PC-3 (cell line): ENCODE measurements at regions not wholly inside any gene's neighbourhood (a gene's known extent, or its start where the extent isn't known, plus 50 kb on each side); places are given as distances from the start of the nearest gene placed in this dataset.

Source experiments
- ATAC-seq: fragments of 200-7000 bp; cut with Tn5 transposase; 2 replicates; pipeline ENCODE4 v1.9.1; 2020; ENCODE audit warnings: mild to moderate bottlenecking, moderate library complexity
- BruUV-seq: library from RNA; stranded (reverse); fragments of 400-500 nt; replicated peaks from 2 replicates; lab custom pipeline; 2021; lab: Mats Ljungman, UMichigan
- CTCF ChIA-PET: fragments of 300-600 bp; sonication (Branson Sonifier 250); formaldehyde crosslinking; loops from one replicate; lab custom pipeline; 2022; ENCODE audit warnings: antibody characterized with exemption; lab: Charles Lee
- POLR2A ChIA-PET: fragments of 300-600 bp; sonication (Branson Sonifier 250); formaldehyde crosslinking; loops from one replicate; lab custom pipeline; 2022; ENCODE audit warnings: antibody characterized with exemption; ENCODE audit not compliant: unreplicated experiment; lab: Charles Lee
- DNase-seq: peaks from one replicate; pipeline ENCODE4 v3.0.0-alpha.2; 2015
- H2AFZ ChIP-seq: fragments of 300-600 bp; sonication (generic); 2 replicates; pipeline ENCODE4 v1.6.0; 2016; ENCODE audit warnings: antibody characterized with exemption, low read length
- H3F3A ChIP-seq: fragments of 300-600 bp; sonication (generic); one replicate; pipeline ENCODE4 v1.6.0; 2017; ENCODE audit warnings: antibody characterized with exemption, low read length, control low read depth, mild to moderate bottlenecking; ENCODE audit not compliant: unreplicated experiment
- H3K27ac ChIP-seq: fragments of 300-600 bp; sonication (generic); 2 replicates; pipeline ENCODE4 v1.5.1; 2016; ENCODE audit warnings: mild to moderate bottlenecking, low read length
- H3K27me3 ChIP-seq: fragments of 300-600 bp; sonication (generic); 2 replicates; pipeline ENCODE4 v1.6.1; 2016; ENCODE audit warnings: low read length, mixed read lengths
- H3K36me3 ChIP-seq: fragments of 300-600 bp; sonication (generic); 2 replicates; pipeline ENCODE4 v1.6.1; 2016; ENCODE audit warnings: low read depth, mixed run types, low read length, mixed read lengths
- H3K4me1 ChIP-seq: fragments of 300-600 bp; sonication (generic); 2 replicates; pipeline ENCODE4 v1.5.1; 2016; ENCODE audit warnings: low read length; ENCODE audit not compliant: insufficient read depth
- H3K4me2 ChIP-seq: fragments of 300-600 bp; sonication (generic); 2 replicates; pipeline ENCODE4 v1.6.0; 2016; ENCODE audit warnings: low read length
- H3K4me3 ChIP-seq: fragments of 300-600 bp; sonication (generic); 2 replicates; pipeline ENCODE4 v1.5.1; 2016; ENCODE audit warnings: mild to moderate bottlenecking, low read length, mixed read lengths
- H3K79me2 ChIP-seq: fragments of 300-600 bp; sonication (generic); 2 replicates; pipeline ENCODE4 v1.6.1; 2017; ENCODE audit warnings: low read length, mixed read lengths
- H3K9ac ChIP-seq: fragments of 300-600 bp; sonication (generic); 2 replicates; pipeline ENCODE4 v1.6.0; 2016; ENCODE audit warnings: mild to moderate bottlenecking, low read length
- H3K9me2 ChIP-seq: fragments of 300-600 bp; sonication (generic); replicated peaks from 2 replicates; pipeline ENCODE4 v1.6.1; 2016; ENCODE audit warnings: mixed run types, low read length, mixed read lengths
- H3K9me3 ChIP-seq: fragments of 300-600 bp; sonication (generic); 2 replicates; pipeline ENCODE4 v1.6.1; 2016; ENCODE audit warnings: low read length, mixed read lengths
- H4K20me1 ChIP-seq: fragments of 300-600 bp; sonication (generic); 2 replicates; pipeline ENCODE4 v1.6.1; 2016; ENCODE audit warnings: low read length, mixed read lengths
- CTCF ChIP-seq: fragments of 300-600 bp; sonication (generic); conservative IDR thresholded peaks from 2 replicates; pipeline ENCODE4 v1.5.1; 2017; ENCODE audit warnings: antibody characterized with exemption, low read depth, mild to moderate bottlenecking, low read length
- EZH2 ChIP-seq: fragments of 300-600 bp; sonication (generic); IDR thresholded peaks from one replicate; pipeline ENCODE4 v1.6.1; 2017; ENCODE audit warnings: antibody characterized with exemption, mild to moderate bottlenecking, low read length; ENCODE audit not compliant: unreplicated experiment
- EZH2phosphoT487 ChIP-seq: fragments of 300-600 bp; sonication (generic); IDR thresholded peaks from 2 replicates; pipeline ENCODE4 v1.6.1; 2018; ENCODE audit warnings: mild to moderate bottlenecking, antibody characterized with exemption, low read length, borderline replicate concordance
- intact Hi-C: fragments of 100-400 bp; cut with micrococcal nuclease; formaldehyde crosslinking; loops from 2 replicates; pipeline ENCODE4 v1.9.0; 2023

GRCh38 chr11:19617696-19618523, 94.7 kb upstream of the NAV2 start:
- H3K4me2 ChIP-seq, result no peak overlapping the region
- no peaks in the 10 kb centered on the region for H3K4me1 ChIP-seq
- no peaks in the 10 kb centered on the region for H3K36me3 ChIP-seq
- H3K4me3 ChIP-seq, result no peak overlapping the region
- no peaks in the 10 kb centered on the region for H3F3A ChIP-seq
- H3K27ac ChIP-seq, result no peak overlapping the region
- DNase-seq, result no peak
- CTCF ChIA-PET, result no interaction called here
- H3K9ac ChIP-seq, result no peak overlapping the region
- H4K20me1 ChIP-seq, result no peaks in the 10 kb centered on the region
- no peaks in the 10 kb centered on the region for H3K9me2 ChIP-seq
- BruUV-seq, result no TSS peak
- POLR2A ChIA-PET, result no interaction called here
- no peak for TF ChIP-seq EZH2phosphoT487
- no peak for TF ChIP-seq CTCF
- TF ChIP-seq EZH2, result no peak
- no peak for ATAC-seq
- intact Hi-C loops, result no loop called here
- no peaks in the 10 kb centered on the region for H3K27me3 ChIP-seq
- H3K79me2 ChIP-seq, result no peaks in the 10 kb centered on the region
- no peak overlapping the region for H2AFZ ChIP-seq
- H3K9me3 ChIP-seq, result no peaks in the 10 kb centered on the region

DNA sequence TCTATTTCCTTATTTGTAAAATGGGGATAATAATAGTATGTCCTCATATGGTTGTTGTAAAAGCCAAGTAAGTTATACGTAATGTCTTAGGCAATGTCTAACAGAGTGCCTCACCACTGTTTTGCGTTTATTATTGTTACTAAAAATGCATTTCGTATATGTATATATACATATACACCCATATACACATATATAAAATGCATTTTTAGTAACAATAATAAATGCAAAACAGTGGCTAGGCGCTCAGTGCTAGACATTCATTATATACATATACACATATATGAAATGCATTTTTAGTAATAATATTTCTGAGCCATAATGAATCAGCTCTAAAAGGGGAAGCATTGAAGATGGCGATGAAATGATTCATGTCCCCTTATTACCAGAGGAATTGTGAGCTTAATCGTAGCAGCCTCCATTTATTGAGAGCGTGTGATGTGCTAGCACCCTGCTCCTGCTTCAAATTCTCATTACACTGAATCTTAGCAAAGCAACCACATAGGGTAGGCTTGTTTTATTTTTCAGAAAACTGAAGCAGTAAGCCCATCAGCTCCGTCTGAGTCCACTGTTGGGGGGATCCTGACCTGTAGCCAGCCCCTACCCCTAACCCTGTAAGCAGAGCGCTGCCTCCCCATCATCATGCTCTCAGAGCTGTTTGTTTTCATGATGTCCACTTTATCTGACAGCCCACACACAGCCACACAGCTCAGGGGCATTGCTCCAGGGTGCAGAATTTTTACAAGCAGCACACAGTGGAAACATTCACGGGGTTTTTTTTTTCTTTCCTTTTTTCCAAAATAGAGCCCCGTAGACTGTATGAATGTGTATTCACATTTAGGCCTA, 97.1 kb upstream of the NAV2 start:
- Histone ChIP-seq H3K9ac (no peak overlapping the region), H3K27ac (no peak overlapping the region), H3K9me3 (no peaks in the 10 kb centered on the region), H3K36me3 (no peaks in the 10 kb centered on the region), H2AFZ (no peak overlapping the region), H3K9me2 (no peaks in the 10 kb centered on the region), H3K4me2 (no peak overlapping the region), H3K4me3 (no peak overlapping the region), H3K79me2 (no peaks in the 10 kb centered on the region), H3F3A (no peaks in the 10 kb centered on the region), H3K4me1 (no peaks in the 10 kb centered on the region), H4K20me1 (no peaks in the 10 kb centered on the region), H3K27me3 (no peaks in the 10 kb centered on the region)
- BruUV-seq, result no TSS peak
- CTCF ChIA-PET, result no interaction called here
- TF ChIP-seq EZH2, result no peak
- TF ChIP-seq EZH2phosphoT487, result no peak
- no peak for TF ChIP-seq CTCF
- ATAC-seq, result no peak
- no peak for DNase-seq
- POLR2A ChIA-PET, result no interaction called here
- intact Hi-C loops, result no loop called here
